ENCODE measurements at regions not wholly inside any gene's neighbourhood (a gene's known extent, or its start where the extent isn't known, plus 50 kb on each side); places are given as distances from the start of the nearest gene placed in this dataset.

DNA sequence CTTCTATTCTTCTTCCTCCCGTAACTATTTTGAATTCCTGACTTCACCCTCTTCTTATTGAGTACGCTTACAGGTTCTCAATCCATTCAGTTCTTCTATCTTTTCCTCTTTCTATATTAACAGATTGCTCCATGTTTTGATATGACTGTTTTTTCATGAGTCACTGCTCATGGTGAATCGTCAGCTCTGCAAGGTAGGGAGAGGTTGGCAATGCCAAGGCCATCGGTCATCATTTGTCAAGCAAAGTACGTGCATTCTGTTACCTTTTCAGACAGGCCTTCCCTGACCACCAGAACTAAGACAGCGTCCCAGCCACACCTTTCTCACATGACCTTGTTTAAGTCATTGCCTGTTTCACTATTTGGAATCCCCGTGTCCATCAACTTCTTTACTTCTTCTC, 1001.9 kb upstream of the SORCS1 start:
- no peak for DNase-seq

- DNase-seq, result no peak
Observed at GRCh38 chr10:108147346-108147745, 982.8 kb upstream of the SORCS1 start.

GRCh38 chr10:108141064-108141463, 976.6 kb upstream of the SORCS1 start:
- no peak for DNase-seq

DNA sequence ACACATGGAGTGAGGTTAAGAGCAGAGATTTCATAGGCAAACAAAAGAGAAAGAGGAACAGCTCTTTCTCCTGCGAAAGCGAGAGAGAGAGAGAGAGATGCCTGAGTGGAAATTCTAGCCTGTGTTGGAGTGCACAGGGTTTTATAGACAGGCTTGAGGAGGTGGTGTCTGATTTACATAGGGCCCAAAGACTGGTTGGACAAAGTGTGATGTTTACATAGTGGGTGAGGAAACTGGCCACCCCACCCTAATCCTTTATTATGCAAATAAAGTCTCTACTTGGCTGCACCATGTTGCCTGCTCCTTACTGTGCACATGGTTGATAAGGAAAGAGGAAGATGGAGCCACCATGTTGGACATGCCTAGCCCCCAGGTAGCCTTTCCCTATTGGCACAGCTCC, 967.8 kb upstream of the SORCS1 start:
- no peak for DNase-seq

DNA sequence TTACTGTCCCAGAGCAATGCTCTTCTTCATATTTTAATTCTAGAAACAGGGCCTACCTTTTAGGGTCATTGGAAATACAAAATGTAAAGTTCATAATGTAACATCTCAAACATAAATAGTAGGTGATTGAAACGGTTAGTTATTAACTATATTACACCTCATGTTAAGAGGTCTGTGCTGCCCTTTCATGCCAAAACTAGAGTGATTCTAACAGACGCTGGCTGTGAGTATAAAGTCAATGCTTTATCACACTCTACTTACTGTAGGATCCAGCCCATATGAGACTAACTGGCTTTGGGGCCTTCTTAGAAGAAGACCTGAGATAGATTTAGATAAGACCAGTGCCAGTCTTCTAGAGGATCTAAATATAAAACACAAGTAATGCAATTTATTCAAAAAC, 966.1 kb upstream of the SORCS1 start:
- no peak for DNase-seq

DNA sequence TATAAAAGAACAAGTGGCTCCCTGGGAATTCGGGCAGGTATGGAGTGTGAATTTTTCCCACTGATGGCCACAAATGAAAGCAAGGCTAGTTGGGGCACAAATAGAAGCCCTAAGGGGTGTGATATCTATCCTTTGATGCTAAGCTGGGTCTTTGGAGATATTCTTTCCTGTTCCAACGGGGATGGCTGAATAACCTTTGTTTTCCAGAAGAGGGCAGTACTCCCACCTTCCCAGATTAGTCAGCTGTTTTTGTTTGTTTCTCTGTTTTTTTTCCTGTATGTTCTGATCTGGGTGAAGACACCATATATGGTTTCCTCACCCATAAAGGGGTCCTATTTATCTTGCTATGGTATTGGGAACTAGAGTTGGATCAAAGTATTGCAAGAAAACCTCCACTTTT, 947.7 kb upstream of the SORCS1 start:
- no peak for DNase-seq

- no peak for DNase-seq
Observed at GRCh38 chr10:108104551-108105156, 940.1 kb upstream of the SORCS1 start.

- no peak for DNase-seq
Observed at GRCh38 chr10:108097258-108097657, 932.8 kb upstream of the SORCS1 start.

- DNase-seq, result no peak
Observed at GRCh38 chr10:108095932-108096925, 931.7 kb upstream of the SORCS1 start.

DNA sequence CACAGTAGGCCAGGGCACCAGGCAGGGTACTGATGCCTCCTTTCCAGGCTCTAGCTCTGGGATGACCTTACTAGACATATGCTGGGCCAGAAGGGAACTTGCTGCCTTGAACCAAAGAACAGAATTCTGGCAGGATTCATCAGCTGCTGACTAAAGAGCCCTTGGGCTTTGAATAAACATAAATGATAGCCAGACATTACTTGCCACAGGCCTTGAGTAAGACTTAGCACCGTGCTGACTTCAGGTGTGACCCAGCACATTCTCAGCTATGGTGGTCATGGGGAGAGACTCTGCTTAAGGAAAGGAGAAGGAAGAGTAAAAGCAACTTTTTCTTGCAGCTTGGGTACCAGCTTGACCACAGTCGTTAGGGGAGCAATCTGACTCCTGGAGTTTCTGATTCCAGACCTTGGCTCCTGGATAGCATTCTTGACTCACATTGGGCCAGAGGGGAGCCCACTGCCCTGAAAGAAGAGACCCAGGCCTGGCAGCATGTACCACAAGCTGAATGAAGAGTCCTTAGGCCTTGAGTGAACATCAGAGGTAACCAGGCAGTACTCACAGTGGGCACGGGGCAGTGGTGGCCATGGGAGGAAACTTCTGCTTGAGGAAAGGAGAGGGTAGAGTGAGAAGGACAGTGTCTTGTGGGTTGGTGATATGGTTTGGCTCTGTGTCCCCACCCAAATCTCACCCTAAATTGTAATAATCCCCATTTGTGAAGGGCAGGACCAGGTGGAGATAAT, 926.1 kb upstream of the SORCS1 start:
- no peak for DNase-seq

- DNase-seq, result no peak
Observed at GRCh38 chr10:108086502-108086901, 922.0 kb upstream of the SORCS1 start.

DNA sequence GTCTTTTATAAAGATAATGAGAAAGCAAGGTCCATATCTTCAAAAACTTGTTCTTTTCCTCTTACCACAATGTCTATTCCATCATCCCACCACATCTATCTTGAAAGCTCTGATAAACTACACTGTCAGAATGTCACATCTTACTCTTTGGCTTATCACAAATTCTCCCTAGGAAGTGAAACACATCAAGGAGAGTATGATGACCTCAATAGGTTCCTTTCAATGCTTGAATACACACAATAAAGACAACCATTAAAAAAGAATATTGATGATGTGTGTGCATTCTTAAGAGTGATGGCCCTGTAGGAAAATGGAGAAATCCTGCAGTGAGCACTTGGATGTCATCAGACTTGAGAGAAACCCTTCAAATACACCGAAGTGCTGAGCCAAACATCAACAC, 918.1 kb upstream of the SORCS1 start:
- no peak for DNase-seq

GRCh38 chr10:108078263-108078662, 913.8 kb upstream of the SORCS1 start:
- DNase-seq, result no peak

DNA sequence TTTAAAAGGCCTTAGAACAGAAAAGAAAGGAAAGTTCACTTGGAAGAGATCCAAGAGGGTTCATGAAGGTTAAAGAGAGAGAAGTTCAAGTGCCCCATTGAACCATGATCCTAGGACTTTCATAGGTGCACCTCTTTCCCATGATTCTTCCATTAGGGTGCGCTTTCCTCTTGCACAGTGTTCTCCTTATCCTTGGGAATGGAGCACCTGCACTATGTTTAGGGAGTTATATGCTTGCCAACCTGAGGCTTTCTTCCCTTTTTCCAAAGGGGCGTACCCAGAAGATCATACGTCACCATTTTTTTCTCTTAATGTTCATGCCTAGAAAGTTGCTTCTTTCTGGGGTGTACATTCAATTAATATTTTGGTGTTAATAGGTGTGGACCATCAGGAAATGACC, 908.0 kb upstream of the SORCS1 start:
- DNase-seq, result no peak

GRCh38 chr10:108070789-108071188, 906.3 kb upstream of the SORCS1 start:
- no peak for DNase-seq

- no peak for DNase-seq
Observed at GRCh38 chr10:108069096-108069495, 904.6 kb upstream of the SORCS1 start.

- no peak for DNase-seq
Observed at GRCh38 chr10:108064746-108065260, 900.3 kb upstream of the SORCS1 start.

- DNase-seq, result no peak
Observed at GRCh38 chr10:108060246-108060645, 895.7 kb upstream of the SORCS1 start.

- DNase-seq, result no peak
Observed at GRCh38 chr10:108055506-108055905, 891.0 kb upstream of the SORCS1 start.

DNA sequence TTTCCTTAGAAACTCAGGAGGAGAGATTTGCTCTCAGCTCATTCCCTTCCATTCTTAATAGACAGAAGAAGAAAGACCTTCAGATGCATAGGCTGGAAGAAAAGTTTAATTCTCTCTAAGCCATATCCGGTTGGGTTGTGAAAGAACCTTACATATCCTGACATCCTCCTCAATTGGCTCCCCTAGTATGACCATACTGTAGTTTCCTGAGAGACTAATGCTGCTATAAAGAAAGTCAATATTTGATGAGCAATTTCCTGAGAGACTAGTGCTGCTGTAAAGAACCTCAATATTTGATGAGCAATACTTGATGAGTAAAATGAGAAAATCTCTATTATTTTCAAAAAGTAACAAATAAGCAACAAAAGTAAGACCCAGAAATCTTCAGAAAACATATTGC, 888.5 kb upstream of the SORCS1 start:
- DNase-seq, result no peak

- DNase-seq, result no peak
Observed at GRCh38 chr10:108051218-108051617, 886.7 kb upstream of the SORCS1 start.

DNA sequence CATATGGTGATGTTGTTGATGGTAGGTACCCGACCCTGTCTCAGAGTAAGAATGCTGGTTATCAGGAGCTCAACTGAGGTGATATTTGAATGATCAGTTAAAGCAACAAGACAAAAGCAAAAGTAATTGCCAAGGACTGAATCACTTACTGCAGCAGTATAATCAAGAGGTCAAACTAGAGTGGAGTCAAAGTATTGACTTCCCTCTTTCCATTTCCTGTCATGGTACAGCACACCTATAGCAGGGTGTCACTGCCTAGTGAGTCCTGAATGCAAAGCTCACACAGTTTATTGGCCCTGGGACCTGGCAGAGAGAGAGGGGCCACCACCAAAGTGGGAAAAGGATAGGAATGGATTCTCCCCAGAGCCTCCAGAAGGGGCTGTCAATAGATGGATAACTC, 886.1 kb upstream of the SORCS1 start:
- no peak for DNase-seq

DNA sequence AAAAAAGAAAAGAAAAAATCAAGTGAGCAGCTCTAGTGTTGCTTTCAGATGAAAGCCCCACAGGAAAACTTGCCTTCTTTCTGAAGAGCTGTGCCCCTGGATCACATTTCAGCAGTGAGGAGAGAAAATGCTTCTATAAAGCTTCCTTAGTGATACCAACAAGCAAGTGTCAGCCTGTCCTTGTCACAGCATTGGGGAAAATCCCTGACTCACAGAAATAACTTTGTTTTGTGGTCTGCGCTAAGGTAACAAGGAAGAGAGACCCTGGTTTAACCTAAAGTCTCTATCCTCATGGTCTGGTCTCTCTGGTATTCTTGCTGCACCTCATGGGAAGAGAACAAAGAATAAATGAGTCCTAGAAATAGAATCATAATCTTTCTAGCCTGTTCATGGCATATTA, 885.2 kb upstream of the SORCS1 start:
- DNase-seq, result no peak
